Effector CD4-positive, alpha-beta T cell (primary cell): ENCODE measurements at regions not wholly inside any gene's neighbourhood (a gene's known extent, or its start where the extent isn't known, plus 50 kb on each side); places are given as distances from the start of the nearest gene placed in this dataset.
"Not testable (repeated sequence)": the region's sequence is repeated elsewhere in the genome, so short reads cannot be mapped to it uniquely, and the experiment has no call there.

Experiments used
- DNase-seq: peaks from one replicate; pipeline ENCODE4 v3.0.0-alpha.2; 2020

GRCh38 chr17:73899839-73900238 lies 255.6 kb upstream of the SDK2 start:
- no peak for DNase-seq

- no peak for DNase-seq
Observed at GRCh38 chr17:73900516-73900915, 256.3 kb upstream of the SDK2 start.

DNA sequence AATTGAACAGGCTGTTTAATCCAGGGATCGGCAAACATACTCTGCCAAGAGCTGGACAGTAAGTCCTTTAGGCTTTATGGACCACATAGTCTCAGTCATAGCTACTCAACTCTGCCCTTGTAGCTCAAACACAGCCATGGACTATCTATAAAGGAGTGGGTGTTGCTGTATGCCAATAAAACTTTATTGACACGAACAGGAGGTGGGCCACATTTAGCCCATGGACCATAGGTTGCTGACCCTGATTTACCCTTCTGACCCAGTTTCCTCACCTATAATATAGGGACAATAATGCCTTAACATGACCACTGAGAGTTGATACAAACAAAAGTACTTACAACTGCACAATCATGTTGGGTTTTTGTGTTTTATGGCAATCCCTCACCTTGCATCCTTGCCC lies 257.0 kb upstream of the SDK2 start:
- DNase-seq = no peak

- DNase-seq = no peak
Observed at GRCh38 chr17:73901661-73902415, 257.6 kb upstream of the SDK2 start.

DNA sequence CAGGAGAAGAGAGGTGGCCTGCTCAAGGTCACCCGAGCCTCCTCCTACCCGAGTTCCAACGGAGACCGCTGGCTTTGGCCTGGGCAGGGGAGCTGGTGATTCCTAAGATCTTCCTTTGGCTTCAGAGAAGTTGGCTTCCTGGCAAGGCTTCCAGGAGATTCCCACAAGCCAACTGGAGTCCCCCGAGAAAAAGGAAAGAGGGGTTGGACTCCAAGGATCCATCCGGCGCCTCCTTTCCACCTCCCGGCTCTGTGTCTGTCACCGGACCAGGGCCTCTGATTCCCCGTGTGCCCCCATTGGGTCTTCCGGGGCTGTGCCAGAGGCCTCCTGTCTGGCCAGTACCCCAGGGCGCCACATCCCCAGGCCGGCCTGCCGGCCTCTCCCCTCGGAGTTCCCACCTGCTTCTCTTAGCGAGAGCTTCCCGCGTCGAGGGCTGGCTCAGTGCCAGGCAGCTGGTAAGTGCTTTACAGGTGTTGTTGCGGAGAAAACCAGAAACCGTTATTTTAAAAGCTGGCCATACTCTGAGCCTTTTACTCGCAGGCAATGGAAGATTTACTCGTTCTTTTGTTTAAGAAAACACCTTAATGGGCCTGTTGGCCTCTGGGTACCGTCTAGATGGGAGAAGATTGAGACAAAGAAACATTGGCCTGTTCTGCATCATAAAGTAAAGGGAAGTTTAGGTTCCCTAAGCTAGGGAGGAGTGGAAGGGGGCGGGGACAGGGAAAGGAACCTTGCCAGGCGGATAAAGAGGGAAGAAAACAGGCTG lies 258.4 kb upstream of the SDK2 start:
- DNase-seq = no peak

- no peak for DNase-seq
Observed at GRCh38 chr17:73906896-73907870, 262.9 kb upstream of the SDK2 start.

GRCh38 chr17:73909186-73909585 lies 264.9 kb upstream of the SDK2 start:
- no peak for DNase-seq

GRCh38 chr17:73910206-73910605 lies 266.0 kb upstream of the SDK2 start:
- DNase-seq = no peak

DNA sequence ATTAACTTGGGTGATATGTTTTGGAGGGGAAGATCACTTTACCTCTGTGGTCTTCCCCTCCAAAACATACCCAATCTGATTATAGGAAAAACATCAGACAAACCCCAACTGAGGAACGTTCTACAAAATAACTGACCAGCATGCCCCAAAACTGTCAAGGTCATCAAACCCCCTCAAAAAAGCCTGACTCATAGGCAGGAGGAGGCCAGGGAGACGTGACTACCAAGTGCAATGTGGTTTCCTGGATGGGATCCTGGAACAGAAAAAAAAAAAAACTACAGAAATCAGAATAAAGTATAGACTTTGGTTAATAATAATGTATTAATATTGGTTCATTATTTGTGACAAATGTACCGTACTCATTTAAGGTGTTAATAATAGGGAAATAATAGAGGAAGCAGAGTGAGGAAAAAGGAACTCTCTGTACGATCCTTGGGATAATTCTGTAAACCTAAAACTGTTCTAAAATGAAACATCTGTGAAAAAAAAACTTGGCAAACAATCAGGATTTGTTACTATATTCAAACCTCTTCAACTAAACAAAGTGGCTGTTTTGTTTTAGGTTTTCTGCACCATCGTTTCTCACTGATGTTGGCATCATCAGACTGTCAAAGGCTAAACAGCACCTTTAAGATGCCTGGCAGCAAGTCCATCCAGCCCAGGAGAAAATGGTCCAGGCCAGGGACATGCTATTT lies 266.7 kb upstream of the SDK2 start:
- no peak for DNase-seq

DNA sequence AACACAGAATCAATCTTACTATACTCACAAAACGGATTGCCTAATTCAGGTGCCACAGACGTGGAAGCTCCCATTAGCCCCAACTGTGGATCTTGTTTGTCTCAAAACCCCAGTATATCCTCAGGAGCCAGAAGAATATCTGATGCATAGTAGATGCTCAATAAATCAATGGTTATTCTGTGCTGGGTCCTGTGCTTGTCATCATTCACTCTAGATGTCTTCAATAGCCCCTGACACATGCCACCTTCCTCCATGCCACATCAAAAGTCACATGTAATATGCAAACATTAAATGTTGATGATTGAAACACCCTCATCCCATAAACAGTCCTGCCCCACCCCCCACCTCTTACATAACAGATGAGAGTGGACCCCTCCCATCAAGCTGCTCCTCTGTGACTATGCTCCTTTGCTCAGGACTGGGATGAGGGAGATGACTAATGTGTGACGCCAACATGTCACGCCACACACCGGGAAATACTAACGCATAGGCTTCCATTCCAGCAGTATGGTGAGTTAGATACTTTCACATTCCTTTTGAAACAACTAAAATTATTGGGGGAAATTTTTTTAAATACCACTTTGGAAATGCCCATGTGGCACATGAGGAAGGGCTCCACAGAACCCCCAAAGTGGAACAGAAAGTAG lies 267.6 kb upstream of the SDK2 start:
- no peak for DNase-seq

DNA sequence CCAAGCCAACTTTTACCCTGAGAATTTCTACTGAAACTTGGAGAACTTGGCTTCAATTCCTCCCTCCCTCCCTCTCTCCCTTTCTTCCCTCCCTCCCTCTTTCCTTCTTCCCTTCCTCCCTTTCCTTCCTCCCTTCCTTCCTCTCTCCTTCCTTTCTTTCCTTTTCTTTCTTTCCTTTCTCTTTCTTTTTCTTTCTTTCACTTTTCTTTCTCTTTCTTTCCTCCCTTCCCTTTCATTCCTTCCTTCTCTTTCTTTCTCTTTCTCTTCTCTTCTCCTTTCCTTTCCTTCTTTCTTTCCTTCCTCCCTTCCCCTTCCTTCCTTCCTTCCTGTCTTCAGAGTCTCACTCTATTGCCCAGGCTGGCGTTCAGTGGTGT lies 268.1 kb upstream of the SDK2 start:
- DNase-seq = no peak

- DNase-seq = no peak
Observed at GRCh38 chr17:73914536-73915274, 270.5 kb upstream of the SDK2 start.

DNA sequence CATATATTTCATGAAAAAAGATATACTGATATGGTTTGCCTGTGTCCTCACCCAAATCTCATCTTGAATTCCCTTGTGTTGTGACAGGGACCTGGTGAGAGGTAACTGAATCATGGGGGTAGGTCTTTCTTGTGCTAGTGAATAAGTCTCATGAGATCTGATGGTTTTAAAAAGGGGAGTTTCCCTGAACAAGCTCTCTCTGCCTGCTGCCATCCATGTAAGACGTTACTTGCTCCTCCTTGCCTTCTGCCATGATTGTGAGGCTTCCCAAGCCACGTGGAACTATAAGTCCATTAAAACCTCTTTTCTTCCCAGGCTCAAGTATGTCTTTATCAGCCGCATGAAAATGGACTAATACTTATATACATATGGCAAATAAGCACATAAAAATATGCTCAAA lies 274.8 kb upstream of the SDK2 start:
- DNase-seq = not testable (repeated sequence)

GRCh38 chr17:73921306-73921705 lies 277.1 kb upstream of the SDK2 start:
- DNase-seq = no peak

GRCh38 chr17:73924114-73924908 lies 279.2 kb upstream of the RPL38 start:
- no peak for DNase-seq

DNA sequence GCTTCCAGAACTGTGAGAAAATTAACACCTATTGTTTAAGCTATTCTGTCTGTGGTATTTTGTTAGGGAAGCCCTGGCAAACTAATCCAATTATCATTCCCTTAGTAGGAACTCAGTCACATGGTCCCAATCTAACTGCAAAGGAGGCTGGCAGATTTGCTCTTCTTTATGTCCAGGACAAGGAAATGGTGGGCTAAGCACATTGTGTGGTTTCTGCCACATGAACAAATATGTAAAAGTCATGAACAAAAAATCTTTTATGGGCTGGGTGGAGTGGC lies 278.6 kb upstream of the RPL38 start:
- no peak for DNase-seq

DNA sequence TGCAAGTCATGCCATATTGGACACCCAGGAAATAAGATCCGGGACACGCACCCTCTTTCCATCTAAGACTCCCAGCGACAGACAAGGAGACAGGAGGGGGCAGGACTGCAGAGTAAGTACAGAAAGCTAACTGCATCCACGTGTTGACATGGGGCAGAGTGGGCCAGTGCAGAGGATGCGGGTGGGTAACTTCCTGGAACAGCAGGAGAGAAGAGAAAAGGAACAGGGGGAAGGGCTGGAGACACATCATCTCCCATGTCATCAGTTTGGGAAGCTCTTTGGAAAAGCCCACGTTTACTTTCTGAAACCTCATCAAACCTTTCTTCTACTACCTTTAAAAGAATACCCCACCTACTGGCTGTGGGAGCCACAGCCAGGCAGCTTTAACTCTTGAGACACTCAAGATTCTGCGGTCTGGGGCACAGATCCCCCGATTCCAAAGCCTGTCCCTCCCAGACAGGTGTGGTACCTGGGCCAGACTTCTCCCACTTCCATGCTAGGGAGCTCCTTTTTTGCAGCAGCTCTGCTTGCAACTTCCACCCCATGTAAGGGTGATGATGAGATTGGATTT lies 273.5 kb upstream of the RPL38 start:
- no peak for DNase-seq

GRCh38 chr17:73932216-73932749 lies 271.2 kb upstream of the RPL38 start:
- DNase-seq = no peak

DNA sequence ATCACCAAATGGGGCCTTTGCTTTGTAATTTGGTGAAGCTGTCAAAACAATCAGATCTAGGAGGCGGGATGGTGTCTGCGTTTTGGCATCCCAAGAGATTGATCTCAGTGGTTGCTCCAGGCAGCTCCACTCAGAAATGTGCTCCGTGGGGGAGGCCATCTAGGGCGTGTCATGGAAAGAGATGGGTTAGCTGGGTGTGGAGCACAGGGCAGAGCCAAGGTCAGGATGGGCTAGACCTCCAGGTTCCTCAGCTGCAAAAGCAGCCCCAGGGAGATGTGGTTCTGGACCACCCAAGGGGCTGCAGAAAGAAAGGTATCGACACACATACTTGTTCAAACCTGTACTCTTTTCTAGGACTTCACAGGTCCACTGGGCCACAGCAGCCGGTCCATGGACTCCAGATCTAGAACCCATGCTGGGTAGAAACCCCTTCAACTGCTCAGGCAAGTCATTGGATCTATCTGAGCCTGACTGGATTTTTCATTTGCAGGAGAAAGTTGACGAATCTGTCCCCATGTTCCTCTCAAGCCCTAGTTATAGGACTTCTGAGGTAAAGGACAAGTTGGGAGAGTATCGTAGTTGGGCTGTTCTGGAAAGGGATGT lies 270.2 kb upstream of the RPL38 start:
- no peak for DNase-seq

- no peak for DNase-seq
Observed at GRCh38 chr17:73933871-73934270, 269.6 kb upstream of the RPL38 start.
